Stimulated activated CD4-positive, alpha-beta T cell treated with anti-CD3 and anti-CD28 coated beads, Interleukin-1b, Interleukin-23, amount 100 ng/mL, for 24 hours (primary cell): ENCODE measurements at regions not wholly inside any gene's neighbourhood (a gene's known extent, or its start where the extent isn't known, plus 50 kb on each side); places are given as distances from the start of the nearest gene placed in this dataset.
"Not testable (repeated sequence)": the region's sequence is repeated elsewhere in the genome, so short reads cannot be mapped to it uniquely, and the experiment has no call there.

ENCODE experiments used
- DNase-seq, 4 experiments: peaks; one replicate each; pipeline ENCODE4 v3.0.0-alpha.2; 2020; ENCODE audit warnings: low read depth in 4 of 4, low spot score in 1 of 4

GRCh38 chr10:6929148-6929830, 349.2 kb upstream of the PRKCQ start:
- no peak for DNase-seq

- no peak for DNase-seq
Measured at GRCh38 chr10:6928586-6928985, 348.5 kb upstream of the PRKCQ start.

GRCh38 chr10:6926971-6927370, 346.9 kb upstream of the PRKCQ start:
- DNase-seq = no peak

- DNase-seq = no peak
Measured at GRCh38 chr10:6925146-6925545, 345.1 kb upstream of the PRKCQ start.

GRCh38 chr10:6924166-6924565, 344.1 kb upstream of the PRKCQ start:
- no peak for DNase-seq

GRCh38 chr10:6921026-6921425, 340.9 kb upstream of the PRKCQ start:
- DNase-seq = not testable (repeated sequence)

- peak; percentile 52 to 72 (median 66) for DNase-seq
Measured at GRCh38 chr10:6920072-6921019, 340.3 kb upstream of the PRKCQ start.

GRCh38 chr10:6919077-6919476, 339.0 kb upstream of the PRKCQ start:
- no peak for DNase-seq

- DNase-seq = peak; percentile 55 to 71 (median 65)
Measured at GRCh38 chr10:6918305-6918704, 338.2 kb upstream of the PRKCQ start.

- DNase-seq = no peak
Measured at GRCh38 chr10:6917125-6917524, 337.0 kb upstream of the PRKCQ start.

GRCh38 chr10:6916601-6917000, 336.5 kb upstream of the PRKCQ start:
- no peak for DNase-seq

- DNase-seq = no peak
Measured at GRCh38 chr10:6915307-6915706, 335.2 kb upstream of the PRKCQ start.

- no peak for DNase-seq
Measured at GRCh38 chr10:6912929-6913328, 332.9 kb upstream of the PRKCQ start.

- DNase-seq = no peak
Measured at GRCh38 chr10:6912424-6912823, 332.3 kb upstream of the PRKCQ start.

- DNase-seq = no peak
Measured at GRCh38 chr10:6912021-6912420, 331.9 kb upstream of the PRKCQ start.

GRCh38 chr10:6909905-6910560, 330.0 kb upstream of the PRKCQ start:
- DNase-seq = no peak

GRCh38 chr10:6907877-6908530, 327.9 kb upstream of the PRKCQ start:
- DNase-seq = no peak

GRCh38 chr10:6894405-6894804, 314.3 kb upstream of the PRKCQ start:
- DNase-seq = no peak

- DNase-seq = no peak
Measured at GRCh38 chr10:6892864-6893263, 312.8 kb upstream of the PRKCQ start.

GRCh38 chr10:6891924-6892323, 311.8 kb upstream of the PRKCQ start:
- no peak for DNase-seq

- no peak for DNase-seq
Measured at GRCh38 chr10:6889718-6890117, 309.6 kb upstream of the PRKCQ start.
